Endodermal cell (in vitro differentiated cells): ENCODE measurements at regions not wholly inside any gene's neighbourhood (a gene's known extent, or its start where the extent isn't known, plus 50 kb on each side); places are given as distances from the start of the nearest gene placed in this dataset.

ENCODE experiments used
- DNase-seq: peaks from one replicate; pipeline ENCODE4 v3.0.0-alpha.2; 2017
- H3K27ac ChIP-seq: 2 replicates; pipeline ENCODE4 v1.5.1; 2013; ENCODE audit warnings: mild to moderate bottlenecking, low read depth, low read length, moderate library complexity
- H3K27me3 ChIP-seq: 2 replicates; pipeline ENCODE4 v1.6.1; 2013; ENCODE audit warnings: mild to moderate bottlenecking, low read length, moderate library complexity; ENCODE audit not compliant: insufficient read depth, control insufficient read depth, poor library complexity, severe bottlenecking
- H3K36me3 ChIP-seq: 2 replicates; pipeline ENCODE4 v1.7.0; 2013; ENCODE audit warnings: mild to moderate bottlenecking, low read length, moderate library complexity; ENCODE audit not compliant: control insufficient read depth, insufficient read depth
- H3K4me1 ChIP-seq: one replicate; pipeline ENCODE4 v1.7.0; 2013; ENCODE audit warnings: low read length; ENCODE audit not compliant: control insufficient read depth, insufficient read depth
- H3K4me3 ChIP-seq: 2 replicates; pipeline ENCODE4 v1.5.1; 2013; ENCODE audit warnings: mild to moderate bottlenecking, low read length, moderate library complexity
- H3K9ac ChIP-seq: 2 replicates; pipeline ENCODE4 v1.6.1; 2013; ENCODE audit warnings: mild to moderate bottlenecking, low read length, moderate library complexity; ENCODE audit not compliant: poor library complexity, severe bottlenecking; ENCODE audit errors: extremely low read depth
- H3K9me3 ChIP-seq: 2 replicates; pipeline ENCODE4 v1.6.1; 2013; ENCODE audit warnings: mild to moderate bottlenecking, low read length, moderate library complexity; ENCODE audit not compliant: control insufficient read depth
- H3K27ac Mint-ChIP-seq: 2 replicates; pipeline ENCODE4 v1.8.0; 2020; ENCODE audit warnings: mixed read lengths
- H3K27me3 Mint-ChIP-seq: 2 replicates; pipeline ENCODE4 v1.8.0; 2021; ENCODE audit warnings: mild to moderate bottlenecking, mixed read lengths; ENCODE audit not compliant: insufficient read depth
- H3K36me3 Mint-ChIP-seq: 2 replicates; pipeline ENCODE4 v1.8.0; 2020; ENCODE audit warnings: low read depth, mixed read lengths
- H3K4me1 Mint-ChIP-seq: 2 replicates; pipeline ENCODE4 v1.8.0; 2020; ENCODE audit warnings: mixed read lengths
- H3K4me3 Mint-ChIP-seq: 2 replicates; pipeline ENCODE4 v1.8.0; 2020; ENCODE audit warnings: mild to moderate bottlenecking, moderate library complexity, mixed read lengths
- H3K9me3 Mint-ChIP-seq: 2 replicates; pipeline ENCODE4 v1.8.0; 2020; ENCODE audit warnings: mild to moderate bottlenecking, mixed read lengths
- WGBS, 2 experiments: methylation state at CpG; one replicate each; pipeline versions ENCODE4 v1.1.5 to v1.1.7; 2013; ENCODE audit warnings: missing lambda C conversion rate in 2 of 2, mixed read lengths in 1 of 2; ENCODE audit not compliant: insufficient coverage in 1 of 2, insufficient read length in 1 of 2; 5-methylcytosine and 5-hydroxymethylcytosine counted together
- TF ChIP-seq, protein P1 (sequence below): fragments of 200-600 bp; sonication (generic); conservative IDR thresholded peaks from 2 replicates; pipeline ENCODE4 v1.5.0; 2021; ENCODE audit warnings: antibody characterized with exemption, mild to moderate bottlenecking

DNA sequence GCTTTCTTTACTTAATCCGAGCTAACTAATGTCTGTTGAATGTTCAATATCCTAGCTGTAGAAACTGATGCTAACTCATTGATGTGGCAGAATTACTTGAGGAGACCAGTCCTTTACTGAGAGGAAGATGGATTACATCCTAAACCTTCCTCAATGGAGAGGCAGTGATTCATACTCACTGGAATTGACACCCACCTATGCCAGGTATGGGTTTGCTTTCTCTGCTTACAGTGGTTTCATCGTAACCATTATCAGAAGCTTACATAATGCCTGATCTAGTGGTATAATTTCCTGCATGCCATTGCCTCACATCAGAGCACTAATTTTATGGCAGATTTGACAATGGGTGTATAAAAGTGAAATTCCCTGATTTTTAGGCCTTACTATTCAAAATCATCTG is 384.7 kb downstream of the ANXA1 start:
- H3K4me3 ChIP-seq, result no peak overlapping the region
- Mint-ChIP-seq H3K27ac (no peak overlapping the region), H3K4me1 (peaks cover 7% of the 10 kb centered on the region), H3K4me3 (no peak overlapping the region), H3K27me3 (no peaks in the 10 kb centered on the region), H3K36me3 (no peaks in the 10 kb centered on the region), H3K9me3 (peaks cover 3% of the 10 kb centered on the region)
- H3K27ac ChIP-seq, result no peak overlapping the region
- no peaks in the 10 kb centered on the region for H3K9me3 ChIP-seq
- no peaks in the 10 kb centered on the region for H3K27me3 ChIP-seq
- no peaks in the 10 kb centered on the region for H3K36me3 ChIP-seq
- no peak for DNase-seq
- WGBS, 2 experiments, result 96 to 100% methylated on average over 1 to 2 of the region's 2 CpGs
- H3K4me1 ChIP-seq, result peaks cover 3% of the 10 kb centered on the region
- no peak overlapping the region for H3K9ac ChIP-seq
- TF ChIP-seq, protein P1, sequence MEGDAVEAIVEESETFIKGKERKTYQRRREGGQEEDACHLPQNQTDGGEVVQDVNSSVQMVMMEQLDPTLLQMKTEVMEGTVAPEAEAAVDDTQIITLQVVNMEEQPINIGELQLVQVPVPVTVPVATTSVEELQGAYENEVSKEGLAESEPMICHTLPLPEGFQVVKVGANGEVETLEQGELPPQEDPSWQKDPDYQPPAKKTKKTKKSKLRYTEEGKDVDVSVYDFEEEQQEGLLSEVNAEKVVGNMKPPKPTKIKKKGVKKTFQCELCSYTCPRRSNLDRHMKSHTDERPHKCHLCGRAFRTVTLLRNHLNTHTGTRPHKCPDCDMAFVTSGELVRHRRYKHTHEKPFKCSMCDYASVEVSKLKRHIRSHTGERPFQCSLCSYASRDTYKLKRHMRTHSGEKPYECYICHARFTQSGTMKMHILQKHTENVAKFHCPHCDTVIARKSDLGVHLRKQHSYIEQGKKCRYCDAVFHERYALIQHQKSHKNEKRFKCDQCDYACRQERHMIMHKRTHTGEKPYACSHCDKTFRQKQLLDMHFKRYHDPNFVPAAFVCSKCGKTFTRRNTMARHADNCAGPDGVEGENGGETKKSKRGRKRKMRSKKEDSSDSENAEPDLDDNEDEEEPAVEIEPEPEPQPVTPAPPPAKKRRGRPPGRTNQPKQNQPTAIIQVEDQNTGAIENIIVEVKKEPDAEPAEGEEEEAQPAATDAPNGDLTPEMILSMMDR, result no peak

DNA sequence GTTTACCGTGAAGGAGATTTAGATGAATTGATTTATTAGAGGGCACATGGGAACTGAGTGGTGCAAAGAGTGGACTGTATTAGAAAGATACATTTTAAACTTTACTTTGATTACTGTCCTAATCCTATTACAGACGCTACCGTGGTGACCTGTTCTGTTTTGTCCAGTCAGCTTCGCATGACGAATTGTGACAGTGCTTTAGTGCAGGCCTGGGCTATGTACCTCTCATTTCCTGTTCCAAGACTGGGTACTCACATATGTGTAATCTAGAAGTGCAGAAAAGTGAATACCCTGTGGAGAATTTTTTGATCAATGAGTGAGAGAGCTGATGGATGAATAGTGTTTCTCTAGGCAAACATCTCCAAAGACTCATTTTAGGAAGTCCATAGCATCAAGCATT is 385.9 kb downstream of the ANXA1 start:
- Histone ChIP-seq H3K4me1 (no peaks in the 10 kb centered on the region), H3K4me3 (no peak overlapping the region), H3K27ac (no peak overlapping the region), H3K27me3 (no peaks in the 10 kb centered on the region), H3K9ac (no peak overlapping the region), H3K9me3 (no peaks in the 10 kb centered on the region), H3K36me3 (no peaks in the 10 kb centered on the region)
- H3K9me3 Mint-ChIP-seq, result peaks cover 3% of the 10 kb centered on the region
- H3K36me3 Mint-ChIP-seq, result no peaks in the 10 kb centered on the region
- no peak overlapping the region for H3K4me3 Mint-ChIP-seq
- WGBS, 2 experiments, result 93 to 100% methylated on average over 1 to 5 of the region's 5 CpGs
- no peak overlapping the region for H3K27ac Mint-ChIP-seq
- DNase-seq, result no peak
- TF ChIP-seq, protein P1, result no peak
- no peaks in the 10 kb centered on the region for H3K4me1 Mint-ChIP-seq
- no peaks in the 10 kb centered on the region for H3K27me3 Mint-ChIP-seq

DNA sequence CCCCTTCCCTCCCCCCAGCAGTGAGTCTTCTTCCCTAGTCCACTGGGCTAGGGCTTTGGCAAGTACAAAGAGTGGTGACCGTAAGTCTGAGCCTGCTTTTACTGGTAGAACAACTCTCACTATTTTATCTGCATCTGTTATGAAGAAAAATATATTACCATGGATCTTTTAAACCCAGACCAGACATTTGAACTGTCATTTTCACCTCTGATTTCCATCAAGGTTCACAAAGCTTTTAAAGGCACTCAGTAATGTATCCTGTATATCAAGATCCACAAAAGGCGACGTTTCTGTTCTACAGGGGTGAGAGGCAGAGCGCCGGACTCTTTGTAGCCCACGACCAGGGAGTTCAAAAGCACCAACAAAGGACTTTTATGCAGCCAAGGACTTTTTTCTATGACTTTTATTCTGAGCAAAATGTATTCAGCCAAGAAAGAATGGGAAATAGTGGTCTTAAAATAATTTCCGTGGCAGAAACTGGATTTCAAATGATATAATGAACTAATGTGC is 388.3 kb downstream of the ANXA1 start:
- Histone ChIP-seq H3K4me1 (no peaks in the 10 kb centered on the region), H3K9me3 (no peaks in the 10 kb centered on the region), H3K27ac (no peak overlapping the region), H3K4me3 (no peak overlapping the region), H3K36me3 (no peaks in the 10 kb centered on the region), H3K9ac (no peak overlapping the region), H3K27me3 (no peaks in the 10 kb centered on the region)
- Mint-ChIP-seq H3K27me3 (no peaks in the 10 kb centered on the region), H3K9me3 (no peaks in the 10 kb centered on the region), H3K4me3 (no peak overlapping the region), H3K36me3 (no peaks in the 10 kb centered on the region), H3K4me1 (no peaks in the 10 kb centered on the region), H3K27ac (no peak overlapping the region)
- 84 to 91% methylated on average over 5 to 7 of the region's 7 CpGs for WGBS, 2 experiments
- DNase-seq, result no peak
- TF ChIP-seq, protein P1, result no peak
